ENCODE measurements at regions not wholly inside any gene's neighbourhood (a gene's known extent, or its start where the extent isn't known, plus 50 kb on each side); places are given as distances from the start of the nearest gene placed in this dataset.

DNA sequence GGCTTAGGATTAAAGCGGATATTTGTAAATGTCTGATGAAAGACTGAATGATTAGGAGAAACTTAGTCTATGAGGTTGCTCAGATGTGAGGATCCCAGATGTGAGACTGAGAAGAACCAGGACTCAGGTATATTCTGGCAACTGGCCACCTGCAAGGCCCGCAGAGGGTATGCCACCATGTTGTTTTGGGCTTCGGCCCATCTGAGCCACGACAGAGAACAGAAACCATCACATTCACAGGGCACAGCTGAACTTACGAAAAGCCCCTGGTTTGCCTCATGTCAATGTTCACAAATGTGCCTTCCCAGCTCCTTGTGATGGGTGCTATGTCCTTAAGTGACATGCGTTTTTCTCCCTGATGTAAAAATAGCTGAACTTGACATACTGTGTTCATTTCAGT lies 412.5 kb upstream of the RORA start:
- TF ChIP-seq, protein P1, sequence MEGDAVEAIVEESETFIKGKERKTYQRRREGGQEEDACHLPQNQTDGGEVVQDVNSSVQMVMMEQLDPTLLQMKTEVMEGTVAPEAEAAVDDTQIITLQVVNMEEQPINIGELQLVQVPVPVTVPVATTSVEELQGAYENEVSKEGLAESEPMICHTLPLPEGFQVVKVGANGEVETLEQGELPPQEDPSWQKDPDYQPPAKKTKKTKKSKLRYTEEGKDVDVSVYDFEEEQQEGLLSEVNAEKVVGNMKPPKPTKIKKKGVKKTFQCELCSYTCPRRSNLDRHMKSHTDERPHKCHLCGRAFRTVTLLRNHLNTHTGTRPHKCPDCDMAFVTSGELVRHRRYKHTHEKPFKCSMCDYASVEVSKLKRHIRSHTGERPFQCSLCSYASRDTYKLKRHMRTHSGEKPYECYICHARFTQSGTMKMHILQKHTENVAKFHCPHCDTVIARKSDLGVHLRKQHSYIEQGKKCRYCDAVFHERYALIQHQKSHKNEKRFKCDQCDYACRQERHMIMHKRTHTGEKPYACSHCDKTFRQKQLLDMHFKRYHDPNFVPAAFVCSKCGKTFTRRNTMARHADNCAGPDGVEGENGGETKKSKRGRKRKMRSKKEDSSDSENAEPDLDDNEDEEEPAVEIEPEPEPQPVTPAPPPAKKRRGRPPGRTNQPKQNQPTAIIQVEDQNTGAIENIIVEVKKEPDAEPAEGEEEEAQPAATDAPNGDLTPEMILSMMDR (IDR thresholded peaks at IDR 0.05), result no peak
- no peak for TF ChIP-seq ZFX (IDR thresholded peaks at IDR 0.05; ENCODE audit: borderline replicate concordance)
